ENCODE measurements at regions not wholly inside any gene's neighbourhood (a gene's known extent, or its start where the extent isn't known, plus 50 kb on each side); places are given as distances from the start of the nearest gene placed in this dataset.

- TF ChIP-seq CTCF (IDR thresholded peaks at IDR 0.05; ENCODE audit: borderline replicate concordance, extremely low read depth, low read length, poor library complexity, severe bottlenecking) = no peak
- TF ChIP-seq EZH2 (IDR thresholded peaks at IDR 0.05; ENCODE audit: borderline replicate concordance, low read depth, low read length, severe bottlenecking) = no peak
Measured at GRCh38 chr14:101182476-101182875, 279.0 kb upstream of the RTL1 start.
